Activated CD4-positive, alpha-beta memory T cell treated with anti-CD3 and anti-CD28 coated beads for 36 hours (primary cell): ENCODE measurements at regions not wholly inside any gene's neighbourhood (a gene's known extent, or its start where the extent isn't known, plus 50 kb on each side); places are given as distances from the start of the nearest gene placed in this dataset.

Experiments
- CTCF ChIA-PET: fragments of 350-600 bp; sonication (Branson Sonifier 250); formaldehyde crosslinking; loops from one replicate; lab custom pipeline; 2021; ENCODE audit warnings: antibody characterized with exemption, inconsistent platforms; lab: Charles Lee
- POLR2A ChIA-PET: fragments of 350-600 bp; sonication (Branson Sonifier 250); formaldehyde crosslinking; loops from one replicate; lab custom pipeline; 2021; ENCODE audit warnings: antibody characterized with exemption; lab: Charles Lee
- DNase-seq: peaks from one replicate; pipeline ENCODE4 v3.0.0-alpha.2; 2020
- H3K27ac Mint-ChIP-seq: one replicate; pipeline ENCODE4 v1.8.0; 2021; ENCODE audit warnings: mixed read lengths
- H3K27me3 Mint-ChIP-seq: one replicate; pipeline ENCODE4 v1.8.0; 2021; ENCODE audit warnings: mixed read lengths
- H3K36me3 Mint-ChIP-seq: one replicate; pipeline ENCODE4 v1.8.0; 2021; ENCODE audit warnings: mixed read lengths
- H3K4me1 Mint-ChIP-seq: one replicate; pipeline ENCODE4 v1.8.0; 2021; ENCODE audit warnings: low read depth, mixed read lengths
- H3K4me3 Mint-ChIP-seq: one replicate; pipeline ENCODE4 v1.8.0; 2021; ENCODE audit warnings: mild to moderate bottlenecking, mixed read lengths
- H3K9me3 Mint-ChIP-seq: one replicate; pipeline ENCODE4 v1.8.0; 2021; ENCODE audit warnings: mixed read lengths
- intact Hi-C: fragments of 100-400 bp; cut with micrococcal nuclease; formaldehyde crosslinking; loops from one replicate; pipeline ENCODE4 v1.15.1; 2023

- Mint-ChIP-seq H3K9me3 (no peaks in the 10 kb centered on the region), H3K4me1 (no peaks in the 10 kb centered on the region), H3K27ac (no peak overlapping the region), H3K27me3 (no peaks in the 10 kb centered on the region), H3K4me3 (no peak overlapping the region), H3K36me3 (no peaks in the 10 kb centered on the region)
- POLR2A ChIA-PET = no interaction called here
- CTCF ChIA-PET = no interaction called here
- DNase-seq = no peak
- intact Hi-C loops = no loop called here
Observed at GRCh38 chr6:98443633-98444032, 390.7 kb upstream of the POU3F2 start.

DNA sequence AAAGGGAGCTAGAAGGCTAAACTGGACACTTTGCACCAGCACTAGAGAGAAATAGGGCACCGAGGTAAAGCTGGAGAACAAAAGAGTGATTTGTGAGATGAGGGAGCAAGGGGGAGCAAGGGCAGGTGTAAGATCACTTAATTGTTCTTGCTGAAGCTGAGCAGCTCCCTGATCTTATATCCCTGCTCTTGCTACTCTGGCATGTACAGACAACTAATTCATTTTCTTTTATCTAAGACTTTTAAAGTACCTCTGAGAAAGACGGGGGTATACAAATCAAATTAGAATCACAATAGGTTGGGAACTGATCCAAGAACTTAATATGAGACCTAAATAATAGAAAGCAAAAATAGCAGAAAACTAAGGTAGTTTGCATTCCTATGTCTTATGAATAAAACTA, 381.7 kb upstream of the POU3F2 start:
- CTCF ChIA-PET = no interaction called here
- H3K36me3 Mint-ChIP-seq = no peaks in the 10 kb centered on the region
- H3K4me3 Mint-ChIP-seq = no peak overlapping the region
- POLR2A ChIA-PET = no interaction called here
- no peaks in the 10 kb centered on the region for H3K27me3 Mint-ChIP-seq
- no peak for DNase-seq
- intact Hi-C loops = no loop called here
- H3K9me3 Mint-ChIP-seq = no peaks in the 10 kb centered on the region
- H3K4me1 Mint-ChIP-seq = no peaks in the 10 kb centered on the region
- H3K27ac Mint-ChIP-seq = no peak overlapping the region

GRCh38 chr6:98454809-98455322, 379.5 kb upstream of the POU3F2 start:
- H3K36me3 Mint-ChIP-seq = no peaks in the 10 kb centered on the region
- no peak overlapping the region for H3K27ac Mint-ChIP-seq
- no peaks in the 10 kb centered on the region for H3K4me1 Mint-ChIP-seq
- ChIA-PET CTCF (no interaction called here), POLR2A (no interaction called here)
- intact Hi-C loops = no loop called here
- DNase-seq = no peak
- no peaks in the 10 kb centered on the region for H3K27me3 Mint-ChIP-seq
- no peak overlapping the region for H3K4me3 Mint-ChIP-seq
- H3K9me3 Mint-ChIP-seq = no peaks in the 10 kb centered on the region

DNA sequence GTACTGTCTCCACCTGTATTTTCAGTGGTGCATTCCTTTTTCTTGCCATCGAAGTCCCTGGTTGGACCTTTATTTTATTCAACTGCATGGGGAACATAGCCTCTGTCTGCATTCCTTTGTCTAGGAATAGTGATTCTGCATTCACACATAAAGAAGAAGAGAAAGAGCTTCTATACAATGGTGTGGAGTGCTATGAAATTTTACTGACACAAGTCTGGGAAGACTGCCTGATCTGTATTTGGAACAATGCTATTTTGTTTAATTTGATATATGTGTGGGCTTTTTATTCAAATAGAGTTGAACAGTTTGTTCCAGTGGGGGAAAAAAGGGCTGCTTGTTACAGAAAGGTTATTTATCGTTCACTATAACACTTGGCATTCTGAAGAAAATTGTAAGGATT, 375.7 kb upstream of the POU3F2 start:
- Mint-ChIP-seq H3K27me3 (no peaks in the 10 kb centered on the region), H3K4me3 (no peak overlapping the region), H3K27ac (no peak overlapping the region), H3K9me3 (no peaks in the 10 kb centered on the region), H3K4me1 (no peaks in the 10 kb centered on the region), H3K36me3 (no peaks in the 10 kb centered on the region)
- CTCF ChIA-PET = no interaction called here
- DNase-seq = no peak
- intact Hi-C loops = no loop called here
- POLR2A ChIA-PET = no interaction called here

DNA sequence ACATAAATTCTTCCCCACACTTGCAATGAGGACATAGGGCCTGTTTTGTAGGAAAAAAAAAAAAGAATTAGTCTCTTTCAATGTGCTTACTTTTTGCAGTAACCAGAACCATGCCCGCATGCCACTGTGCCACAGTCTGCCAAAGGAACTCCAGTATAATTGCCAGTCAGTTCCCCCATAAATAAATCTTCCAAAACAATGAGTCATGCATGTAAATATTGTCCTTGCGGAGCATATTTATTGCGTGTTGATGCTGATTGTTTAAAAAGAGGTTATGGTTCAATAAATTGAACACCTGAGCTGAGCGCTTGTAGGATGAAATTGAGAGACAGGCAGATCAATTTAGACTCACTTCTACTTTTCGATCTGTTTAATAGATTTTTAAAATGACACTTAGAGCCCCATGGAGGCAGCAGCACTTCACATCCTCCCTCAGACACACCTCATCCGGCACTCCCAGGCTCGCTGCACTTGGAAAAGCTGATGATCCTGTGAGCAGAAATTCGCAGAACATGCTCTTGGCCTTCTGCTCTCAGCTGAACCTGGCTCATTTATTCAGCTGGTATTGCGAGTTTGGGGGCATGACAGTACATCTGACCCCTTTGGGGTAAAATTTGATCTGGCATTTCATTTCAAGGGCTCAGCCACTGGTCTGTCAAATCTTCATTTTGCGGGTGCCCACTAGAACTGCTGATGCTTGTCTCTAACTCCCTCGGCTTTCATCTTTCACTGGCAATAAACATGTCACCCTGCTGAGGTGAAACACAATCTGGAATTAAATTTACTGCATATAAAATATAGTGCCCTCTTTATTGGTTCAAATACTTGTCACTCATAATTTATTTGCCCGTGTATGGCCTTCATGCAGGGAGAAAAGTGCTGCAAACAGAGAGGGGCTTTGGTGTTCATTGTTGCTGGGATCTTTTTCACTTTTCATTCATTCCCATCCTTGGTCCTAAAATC, 371.1 kb upstream of the POU3F2 start:
- CTCF ChIA-PET = no interaction called here
- H3K27ac Mint-ChIP-seq = no peak overlapping the region
- H3K9me3 Mint-ChIP-seq = no peaks in the 10 kb centered on the region
- no peak overlapping the region for H3K4me3 Mint-ChIP-seq
- H3K27me3 Mint-ChIP-seq = no peaks in the 10 kb centered on the region
- H3K4me1 Mint-ChIP-seq = no peaks in the 10 kb centered on the region
- POLR2A ChIA-PET = no interaction called here
- intact Hi-C loops = no loop called here
- no peak for DNase-seq
- H3K36me3 Mint-ChIP-seq = no peaks in the 10 kb centered on the region

- Mint-ChIP-seq H3K9me3 (peaks cover 16% of the 10 kb centered on the region), H3K4me1 (no peaks in the 10 kb centered on the region), H3K36me3 (no peaks in the 10 kb centered on the region), H3K27ac (no peak overlapping the region), H3K27me3 (no peaks in the 10 kb centered on the region), H3K4me3 (no peak overlapping the region)
- ChIA-PET CTCF (no interaction called here), POLR2A (no interaction called here)
- no peak for DNase-seq
- intact Hi-C loops = no loop called here
Observed at GRCh38 chr6:98467091-98467490, 367.3 kb upstream of the POU3F2 start.

- peaks cover 21% of the 10 kb centered on the region for H3K9me3 Mint-ChIP-seq
- CTCF ChIA-PET = no interaction called here
- H3K4me1 Mint-ChIP-seq = no peaks in the 10 kb centered on the region
- no peak overlapping the region for H3K27ac Mint-ChIP-seq
- no peak overlapping the region for H3K4me3 Mint-ChIP-seq
- intact Hi-C loops = no loop called here
- POLR2A ChIA-PET = no interaction called here
- no peaks in the 10 kb centered on the region for H3K27me3 Mint-ChIP-seq
- H3K36me3 Mint-ChIP-seq = no peaks in the 10 kb centered on the region
- no peak for DNase-seq
Observed at GRCh38 chr6:98467902-98468301, 366.5 kb upstream of the POU3F2 start.

- intact Hi-C loops = no loop called here
- ChIA-PET POLR2A (no interaction called here), CTCF (no interaction called here)
- no peak for DNase-seq
- Mint-ChIP-seq H3K4me3 (no peak overlapping the region), H3K27ac (no peak overlapping the region), H3K36me3 (no peaks in the 10 kb centered on the region), H3K4me1 (no peaks in the 10 kb centered on the region), H3K9me3 (peaks cover 21% of the 10 kb centered on the region), H3K27me3 (no peaks in the 10 kb centered on the region)
Observed at GRCh38 chr6:98469141-98469540, 365.2 kb upstream of the POU3F2 start.

GRCh38 chr6:98470821-98471220, 363.6 kb upstream of the POU3F2 start:
- no peaks in the 10 kb centered on the region for H3K4me1 Mint-ChIP-seq
- no peaks in the 10 kb centered on the region for H3K36me3 Mint-ChIP-seq
- intact Hi-C loops = no loop called here
- no peaks in the 10 kb centered on the region for H3K27me3 Mint-ChIP-seq
- peaks cover 21% of the 10 kb centered on the region for H3K9me3 Mint-ChIP-seq
- CTCF ChIA-PET = no interaction called here
- no peak for DNase-seq
- POLR2A ChIA-PET = no interaction called here
- no peak overlapping the region for H3K27ac Mint-ChIP-seq
- H3K4me3 Mint-ChIP-seq = no peak overlapping the region

- no peaks in the 10 kb centered on the region for H3K4me1 Mint-ChIP-seq
- H3K27me3 Mint-ChIP-seq = no peaks in the 10 kb centered on the region
- no peak overlapping the region for H3K27ac Mint-ChIP-seq
- DNase-seq = no peak
- no peak overlapping the region for H3K4me3 Mint-ChIP-seq
- intact Hi-C loops = no loop called here
- POLR2A ChIA-PET = no interaction called here
- H3K9me3 Mint-ChIP-seq = peaks cover 21% of the 10 kb centered on the region
- H3K36me3 Mint-ChIP-seq = no peaks in the 10 kb centered on the region
- CTCF ChIA-PET = no interaction called here
Observed at GRCh38 chr6:98471444-98471843, 362.9 kb upstream of the POU3F2 start.

DNA sequence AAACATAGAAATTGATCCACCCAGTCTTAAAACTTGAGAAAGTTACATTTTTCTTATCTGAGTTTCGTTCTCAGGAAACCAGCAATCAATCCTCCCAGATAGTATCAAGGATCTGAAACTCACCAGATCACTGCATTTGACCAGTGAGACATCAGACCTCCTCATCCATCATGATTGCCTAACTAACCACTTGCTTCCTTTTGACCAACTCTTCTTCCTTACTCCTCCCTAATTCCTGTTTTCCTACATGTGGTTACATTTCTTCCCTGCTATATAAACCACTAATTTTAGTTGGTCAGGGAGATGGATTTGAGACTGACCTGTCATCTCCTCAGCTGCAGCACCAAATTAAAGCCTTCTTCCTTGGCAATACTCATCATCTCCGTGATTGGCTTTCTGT, 357.1 kb upstream of the POU3F2 start:
- H3K4me1 Mint-ChIP-seq = no peaks in the 10 kb centered on the region
- no peaks in the 10 kb centered on the region for H3K36me3 Mint-ChIP-seq
- POLR2A ChIA-PET = no interaction called here
- H3K27ac Mint-ChIP-seq = no peak overlapping the region
- peaks cover 7% of the 10 kb centered on the region for H3K9me3 Mint-ChIP-seq
- no peaks in the 10 kb centered on the region for H3K27me3 Mint-ChIP-seq
- no peak for DNase-seq
- CTCF ChIA-PET = no interaction called here
- intact Hi-C loops = no loop called here
- H3K4me3 Mint-ChIP-seq = no peak overlapping the region

GRCh38 chr6:98484696-98485095, 349.7 kb upstream of the POU3F2 start:
- DNase-seq = no peak
- ChIA-PET POLR2A (no interaction called here), CTCF (no interaction called here)
- no peaks in the 10 kb centered on the region for H3K27me3 Mint-ChIP-seq
- H3K9me3 Mint-ChIP-seq = peaks cover 2% of the 10 kb centered on the region
- no peak overlapping the region for H3K4me3 Mint-ChIP-seq
- intact Hi-C loops = no loop called here
- H3K27ac Mint-ChIP-seq = no peak overlapping the region
- H3K36me3 Mint-ChIP-seq = no peaks in the 10 kb centered on the region
- no peaks in the 10 kb centered on the region for H3K4me1 Mint-ChIP-seq

- Mint-ChIP-seq H3K9me3 (no peaks in the 10 kb centered on the region), H3K4me3 (no peak overlapping the region), H3K27ac (no peak overlapping the region), H3K36me3 (no peaks in the 10 kb centered on the region), H3K4me1 (no peaks in the 10 kb centered on the region), H3K27me3 (no peaks in the 10 kb centered on the region)
- no peak for DNase-seq
- intact Hi-C loops = no loop called here
- ChIA-PET POLR2A (no interaction called here), CTCF (no interaction called here)
Observed at GRCh38 chr6:98485593-98485992, 348.8 kb upstream of the POU3F2 start.
